NOMO-1 (cell line): ENCODE measurements at regions not wholly inside any gene's neighbourhood (a gene's known extent, or its start where the extent isn't known, plus 50 kb on each side); places are given as distances from the start of the nearest gene placed in this dataset.

Experiments used
- DNase-seq, 2 experiments: peaks; one replicate each; lab custom pipeline; 2025; ENCODE audit not compliant: unreplicated experiment in 2 of 2; lab: John Stamatoyannopoulos, UW

GRCh38 chr7:41255716-41256115, 447.2 kb downstream of the INHBA start:
- DNase-seq = no peak

GRCh38 chr7:41255113-41255512, 447.8 kb downstream of the INHBA start:
- no peak for DNase-seq

GRCh38 chr7:41252957-41253356, 449.9 kb downstream of the INHBA start:
- no peak for DNase-seq

- no peak for DNase-seq
Measured at GRCh38 chr7:41252551-41252950, 450.3 kb downstream of the INHBA start.

GRCh38 chr7:41247143-41247865, 455.6 kb downstream of the INHBA start:
- DNase-seq = no peak

GRCh38 chr7:41245916-41246315, 457.0 kb downstream of the INHBA start:
- no peak for DNase-seq

GRCh38 chr7:41244246-41244645, 458.6 kb downstream of the INHBA start:
- no peak for DNase-seq

- no peak for DNase-seq
Measured at GRCh38 chr7:41241641-41242040, 461.2 kb downstream of the INHBA start.

GRCh38 chr7:41239596-41239995, 463.3 kb downstream of the INHBA start:
- DNase-seq = no peak

- DNase-seq = no peak
Measured at GRCh38 chr7:41238851-41239331, 464.0 kb downstream of the INHBA start.

GRCh38 chr7:41237956-41238355, 464.9 kb downstream of the INHBA start:
- DNase-seq = no peak

GRCh38 chr7:41232086-41232485, 470.8 kb downstream of the INHBA start:
- DNase-seq = no peak

GRCh38 chr7:41224063-41224763, 478.7 kb downstream of the INHBA start:
- DNase-seq = no peak

GRCh38 chr7:41222746-41223145, 480.1 kb downstream of the INHBA start:
- DNase-seq = no peak

GRCh38 chr7:41220266-41220665, 482.6 kb downstream of the INHBA start:
- DNase-seq = no peak

GRCh38 chr7:41219276-41219675, 483.6 kb downstream of the INHBA start:
- DNase-seq = no peak

GRCh38 chr7:41217306-41217705, 485.6 kb downstream of the INHBA start:
- no peak for DNase-seq

- no peak for DNase-seq
Measured at GRCh38 chr7:41207141-41207540, 495.7 kb downstream of the INHBA start.

GRCh38 chr7:41206267-41206666, 496.6 kb downstream of the INHBA start:
- no peak for DNase-seq

- DNase-seq = no peak
Measured at GRCh38 chr7:41205600-41205999, 497.3 kb downstream of the INHBA start.

GRCh38 chr7:41203542-41203941, 499.3 kb downstream of the INHBA start:
- DNase-seq = no peak

- DNase-seq = no peak
Measured at GRCh38 chr7:41201021-41201420, 501.9 kb downstream of the INHBA start.
